PC-9 (cell line): ENCODE measurements at regions not wholly inside any gene's neighbourhood (a gene's known extent, or its start where the extent isn't known, plus 50 kb on each side); places are given as distances from the start of the nearest gene placed in this dataset.

Source experiments
- BruUV-seq: library from RNA; stranded (reverse); fragments of 400-500 nt; replicated peaks from 2 replicates; lab custom pipeline; 2021; lab: Mats Ljungman, UMichigan
- CTCF ChIA-PET: fragments of 300-600 bp; sonication (Branson Sonifier 250); formaldehyde crosslinking; loops from one replicate; lab custom pipeline; 2022; ENCODE audit warnings: antibody characterized with exemption; lab: Charles Lee
- POLR2A ChIA-PET: fragments of 300-600 bp; sonication (Branson Sonifier 250); formaldehyde crosslinking; loops from one replicate; lab custom pipeline; 2022; ENCODE audit warnings: antibody characterized with exemption; ENCODE audit not compliant: unreplicated experiment; lab: Charles Lee
- DNase-seq, 2 experiments: peaks; one replicate each; pipeline versions ENCODE4 v3.0.0 to v3.0.0-alpha.2; 2015 to 2022; ENCODE audit warnings: mixed read lengths in 1 of 2
- H2AFZ ChIP-seq: fragments of 200-600 bp; sonication (generic); 2 replicates; pipeline ENCODE4 v1.8.1; 2017; ENCODE audit warnings: antibody characterized with exemption
- H3F3A ChIP-seq: fragments of 200-600 bp; sonication (generic); 2 replicates; pipeline ENCODE4 v1.8.1; 2017; ENCODE audit warnings: antibody characterized with exemption, mild to moderate bottlenecking, low read depth; ENCODE audit not compliant: insufficient read depth
- H3K27ac ChIP-seq: fragments of 200-600 bp; sonication (generic); 2 replicates; pipeline ENCODE4 v1.6.1; 2016; ENCODE audit warnings: mixed run types
- H3K27me3 ChIP-seq: fragments of 200-600 bp; sonication (generic); 2 replicates; pipeline ENCODE4 v1.6.1; 2016; ENCODE audit warnings: low read depth, mixed run types; ENCODE audit not compliant: insufficient read depth
- H3K36me3 ChIP-seq: fragments of 200-600 bp; sonication (generic); 2 replicates; pipeline ENCODE4 v1.6.1; 2016; ENCODE audit warnings: low read depth, mixed run types
- H3K4me1 ChIP-seq: fragments of 200-600 bp; sonication (generic); replicated peaks from 2 replicates; pipeline ENCODE4 v1.6.1; 2016; ENCODE audit warnings: mixed run types; ENCODE audit not compliant: insufficient read depth
- H3K4me2 ChIP-seq: fragments of 200-600 bp; sonication (generic); 2 replicates; pipeline ENCODE4 v1.6.1; 2017; ENCODE audit warnings: mixed run types
- H3K4me3 ChIP-seq: fragments of 200-600 bp; sonication (generic); 2 replicates; pipeline ENCODE4 v1.6.1; 2016; ENCODE audit warnings: mixed run types
- H3K79me2 ChIP-seq: fragments of 200-600 bp; sonication (generic); 2 replicates; pipeline ENCODE4 v1.6.1; 2017; ENCODE audit warnings: low read depth, mixed run types
- H3K9me2 ChIP-seq: fragments of 200-600 bp; sonication (generic); 2 replicates; pipeline ENCODE4 v1.8.1; 2017; ENCODE audit warnings: mild to moderate bottlenecking; ENCODE audit not compliant: insufficient read depth
- H3K9me3 ChIP-seq: fragments of 200-600 bp; sonication (generic); 2 replicates; pipeline ENCODE4 v1.8.1; 2016; ENCODE audit warnings: low read depth; ENCODE audit not compliant: insufficient read depth
- H4K20me1 ChIP-seq: fragments of 200-600 bp; sonication (generic); 2 replicates; pipeline ENCODE4 v1.8.1; 2017; ENCODE audit not compliant: insufficient read depth
- EZH2 ChIP-seq: fragments of 200-600 bp; sonication (generic); IDR thresholded peaks from 2 replicates; pipeline ENCODE4 v1.8.0; 2017; ENCODE audit warnings: antibody characterized with exemption, low read depth
- intact Hi-C: fragments of 100-400 bp; cut with micrococcal nuclease; formaldehyde crosslinking; loops from one replicate; pipeline ENCODE4 v1.10.0; 2022; ENCODE audit not compliant: unreplicated experiment
- TF ChIP-seq, protein P1 (sequence below): fragments of 200-600 bp; sonication (generic); conservative IDR thresholded peaks from 2 replicates; pipeline ENCODE4 v1.6.1; 2017; ENCODE audit warnings: mixed run types, antibody characterized with exemption, mild to moderate bottlenecking, moderate library complexity

DNA sequence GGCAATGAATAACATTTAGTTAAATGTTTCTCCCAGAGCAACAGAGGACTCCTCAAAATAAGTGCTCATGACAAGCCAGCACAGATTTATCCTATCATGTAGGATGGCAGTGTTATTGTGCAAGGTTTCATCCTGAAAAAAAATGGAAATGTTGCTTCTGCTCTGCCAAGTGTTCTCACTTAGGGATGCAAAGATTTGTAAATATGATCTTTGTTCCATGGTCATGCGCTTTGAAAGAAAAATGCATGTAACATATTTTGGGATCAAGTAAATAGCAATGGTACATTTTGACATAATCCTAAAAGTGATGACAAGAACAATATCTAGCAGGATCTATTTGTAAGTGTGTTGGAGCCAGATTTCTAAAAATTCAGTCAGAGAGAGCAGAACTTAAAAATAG lies 229.5 kb upstream of the CCDC150 start:
- H2AFZ ChIP-seq, result no peak overlapping the region
- no peak overlapping the region for H3K4me3 ChIP-seq
- intact Hi-C loops, result no loop called here
- TF ChIP-seq EZH2, result no peak
- TF ChIP-seq, protein P1, sequence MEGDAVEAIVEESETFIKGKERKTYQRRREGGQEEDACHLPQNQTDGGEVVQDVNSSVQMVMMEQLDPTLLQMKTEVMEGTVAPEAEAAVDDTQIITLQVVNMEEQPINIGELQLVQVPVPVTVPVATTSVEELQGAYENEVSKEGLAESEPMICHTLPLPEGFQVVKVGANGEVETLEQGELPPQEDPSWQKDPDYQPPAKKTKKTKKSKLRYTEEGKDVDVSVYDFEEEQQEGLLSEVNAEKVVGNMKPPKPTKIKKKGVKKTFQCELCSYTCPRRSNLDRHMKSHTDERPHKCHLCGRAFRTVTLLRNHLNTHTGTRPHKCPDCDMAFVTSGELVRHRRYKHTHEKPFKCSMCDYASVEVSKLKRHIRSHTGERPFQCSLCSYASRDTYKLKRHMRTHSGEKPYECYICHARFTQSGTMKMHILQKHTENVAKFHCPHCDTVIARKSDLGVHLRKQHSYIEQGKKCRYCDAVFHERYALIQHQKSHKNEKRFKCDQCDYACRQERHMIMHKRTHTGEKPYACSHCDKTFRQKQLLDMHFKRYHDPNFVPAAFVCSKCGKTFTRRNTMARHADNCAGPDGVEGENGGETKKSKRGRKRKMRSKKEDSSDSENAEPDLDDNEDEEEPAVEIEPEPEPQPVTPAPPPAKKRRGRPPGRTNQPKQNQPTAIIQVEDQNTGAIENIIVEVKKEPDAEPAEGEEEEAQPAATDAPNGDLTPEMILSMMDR, result no peak
- H3K9me2 ChIP-seq, result no peaks in the 10 kb centered on the region
- ChIA-PET POLR2A (no interaction called here), CTCF (no interaction called here)
- no peak for DNase-seq
- H3K27ac ChIP-seq, result no peak overlapping the region
- no peaks in the 10 kb centered on the region for H3K27me3 ChIP-seq
- H3K9me3 ChIP-seq, result no peaks in the 10 kb centered on the region
- H3K4me1 ChIP-seq, result no peaks in the 10 kb centered on the region
- BruUV-seq, result no TSS peak
- no peaks in the 10 kb centered on the region for H3K79me2 ChIP-seq
- no peaks in the 10 kb centered on the region for H4K20me1 ChIP-seq
- H3K4me2 ChIP-seq, result no peak overlapping the region
- H3F3A ChIP-seq, result no peaks in the 10 kb centered on the region
- H3K36me3 ChIP-seq, result no peaks in the 10 kb centered on the region

DNA sequence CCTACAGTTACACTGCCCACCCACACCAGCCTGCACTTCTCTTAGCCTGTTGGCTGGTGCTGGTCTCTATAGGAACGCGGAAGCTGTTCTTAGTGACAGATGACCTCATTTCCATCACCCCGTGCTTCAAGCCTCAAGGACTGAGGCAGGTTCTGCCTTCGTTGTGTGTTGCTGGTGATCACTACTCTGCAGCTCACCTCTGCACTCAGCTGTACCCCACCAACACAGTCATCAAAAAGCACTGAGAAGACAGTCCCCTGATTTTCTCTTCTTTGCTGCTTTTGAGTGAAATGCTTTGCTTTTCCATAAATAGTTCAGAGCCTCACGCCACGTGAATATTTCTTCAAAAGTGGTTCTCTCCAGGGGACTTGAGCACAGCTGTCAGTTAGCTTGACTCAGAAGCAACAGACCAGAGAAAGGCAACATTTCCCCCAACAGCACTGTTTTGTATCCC lies 225.7 kb upstream of the CCDC150 start:
- H2AFZ ChIP-seq, result no peak overlapping the region
- H3K4me3 ChIP-seq, result no peak overlapping the region
- H3K79me2 ChIP-seq, result no peaks in the 10 kb centered on the region
- H3K9me2 ChIP-seq, result no peaks in the 10 kb centered on the region
- no peaks in the 10 kb centered on the region for H3K36me3 ChIP-seq
- intact Hi-C loops, result no loop called here
- CTCF ChIA-PET, result no interaction called here
- no peak for DNase-seq
- H3K4me2 ChIP-seq, result no peak overlapping the region
- no peaks in the 10 kb centered on the region for H3K4me1 ChIP-seq
- H3K27me3 ChIP-seq, result no peaks in the 10 kb centered on the region
- no peaks in the 10 kb centered on the region for H4K20me1 ChIP-seq
- TF ChIP-seq EZH2, result no peak
- TF ChIP-seq, protein P1, result no peak
- no peak overlapping the region for H3K27ac ChIP-seq
- POLR2A ChIA-PET, result no interaction called here
- no peaks in the 10 kb centered on the region for H3K9me3 ChIP-seq
- no TSS peak for BruUV-seq
- H3F3A ChIP-seq, result no peaks in the 10 kb centered on the region

DNA sequence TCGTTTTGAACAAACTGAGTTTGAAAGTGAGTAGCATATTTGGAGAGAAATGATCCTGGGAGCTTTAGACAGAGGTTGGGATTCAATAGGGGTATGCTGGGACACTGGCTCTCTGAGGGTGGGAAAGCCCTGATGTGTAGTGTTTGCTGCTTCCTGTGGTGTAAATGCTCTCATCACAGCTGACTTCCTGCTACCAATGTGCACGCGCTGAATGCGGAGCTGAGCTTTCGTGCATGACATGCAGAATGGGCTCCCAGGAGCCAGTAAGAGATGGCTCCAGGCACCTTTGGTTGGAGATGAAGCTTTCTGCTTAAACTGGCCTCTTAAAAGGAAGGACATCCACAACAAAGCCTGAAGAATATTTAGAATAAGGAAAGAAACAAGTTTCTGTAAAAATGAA lies 224.1 kb upstream of the CCDC150 start:
- H3K4me3 ChIP-seq, result no peak overlapping the region
- no peaks in the 10 kb centered on the region for H3K4me1 ChIP-seq
- H3K9me3 ChIP-seq, result no peaks in the 10 kb centered on the region
- H3K27me3 ChIP-seq, result no peaks in the 10 kb centered on the region
- H3K27ac ChIP-seq, result no peak overlapping the region
- no peak overlapping the region for H3K4me2 ChIP-seq
- H4K20me1 ChIP-seq, result no peaks in the 10 kb centered on the region
- TF ChIP-seq, protein P1, result no peak
- TF ChIP-seq EZH2, result no peak
- ChIA-PET CTCF (no interaction called here), POLR2A (no interaction called here)
- BruUV-seq, result no TSS peak
- no peak overlapping the region for H2AFZ ChIP-seq
- no peaks in the 10 kb centered on the region for H3F3A ChIP-seq
- DNase-seq, result no peak
- no peaks in the 10 kb centered on the region for H3K36me3 ChIP-seq
- no peaks in the 10 kb centered on the region for H3K9me2 ChIP-seq
- intact Hi-C loops, result no loop called here
- no peaks in the 10 kb centered on the region for H3K79me2 ChIP-seq
